AG08396 (cell line): ENCODE measurements at regions not wholly inside any gene's neighbourhood (a gene's known extent, or its start where the extent isn't known, plus 50 kb on each side); places are given as distances from the start of the nearest gene placed in this dataset.
"Not testable (repeated sequence)": the region's sequence is repeated elsewhere in the genome, so short reads cannot be mapped to it uniquely, and the experiment has no call there.

ENCODE experiments used
- DNase-seq: peaks from one replicate; pipeline ENCODE4 v3.0.0; 2012; ENCODE audit warnings: low spot score, mixed read lengths

GRCh38 chr11:49817705-49818430 is 134.3 kb upstream of the OR4C13 start:
- DNase-seq = not testable (repeated sequence)

GRCh38 chr11:49823188-49823587 is 129.0 kb upstream of the OR4C13 start:
- not testable (repeated sequence) for DNase-seq

- DNase-seq = not testable (repeated sequence)
These were observed 101.7 kb upstream of the OR4C13 start for GRCh38 chr11:49850541-49850940.

GRCh38 chr11:49851511-49851910 is 100.7 kb upstream of the OR4C13 start:
- no peak for DNase-seq

- no peak for DNase-seq
These were observed 100.2 kb upstream of the OR4C13 start for GRCh38 chr11:49851971-49852389.

GRCh38 chr11:49888875-49889274 is 63.3 kb upstream of the OR4C13 start:
- DNase-seq = not testable (repeated sequence)

GRCh38 chr11:49891910-49892671 is 60.1 kb upstream of the OR4C13 start:
- DNase-seq = not testable (repeated sequence)

- not testable (repeated sequence) for DNase-seq
These were observed 58.7 kb upstream of the OR4C13 start for GRCh38 chr11:49893442-49893841.
